Smooth muscle cell (in vitro differentiated cells): ENCODE measurements at regions not wholly inside any gene's neighbourhood (a gene's known extent, or its start where the extent isn't known, plus 50 kb on each side); places are given as distances from the start of the nearest gene placed in this dataset.

ENCODE experiments used
- DNase-seq: peaks from one replicate; lab custom pipeline; 2025; ENCODE audit not compliant: unreplicated experiment; lab: John Stamatoyannopoulos, UW
- H2AFZ ChIP-seq: fragments of 200-600 bp; sonication (generic); 2 replicates; pipeline ENCODE4 v1.6.0; 2016; ENCODE audit warnings: antibody characterized with exemption, low read depth, mild to moderate bottlenecking
- H3F3A ChIP-seq: fragments of 200-600 bp; sonication (generic); 2 replicates; pipeline ENCODE4 v1.6.0; 2017; ENCODE audit warnings: antibody characterized with exemption, low read depth
- H3K27ac ChIP-seq: fragments of 200-600 bp; sonication (generic); 2 replicates; pipeline ENCODE4 v1.5.1; 2016; ENCODE audit warnings: low read depth, mild to moderate bottlenecking
- H3K27me3 ChIP-seq: fragments of 200-600 bp; sonication (generic); 2 replicates; pipeline ENCODE4 v1.6.1; 2016; ENCODE audit warnings: low read depth, mild to moderate bottlenecking
- H3K36me3 ChIP-seq: fragments of 200-600 bp; sonication (generic); 2 replicates; pipeline ENCODE4 v1.5.1; 2016; ENCODE audit warnings: low read depth
- H3K4me1 ChIP-seq: fragments of 200-600 bp; sonication (generic); 2 replicates; pipeline ENCODE4 v1.5.1; 2016; ENCODE audit warnings: low read depth
- H3K4me2 ChIP-seq: fragments of 200-600 bp; sonication (generic); 2 replicates; pipeline ENCODE4 v1.6.0; 2016; ENCODE audit warnings: mild to moderate bottlenecking
- H3K4me3 ChIP-seq: fragments of 200-600 bp; sonication (generic); 2 replicates; pipeline ENCODE4 v1.5.1; 2016; ENCODE audit warnings: mild to moderate bottlenecking
- H3K79me2 ChIP-seq: fragments of 200-600 bp; sonication (generic); 2 replicates; pipeline ENCODE4 v1.6.0; 2016; ENCODE audit warnings: low read depth, mild to moderate bottlenecking
- H3K9ac ChIP-seq: fragments of 200-600 bp; sonication (generic); 2 replicates; pipeline ENCODE4 v1.6.0; 2016; ENCODE audit warnings: low read depth
- H3K9me3 ChIP-seq: fragments of 200-600 bp; sonication (generic); replicated peaks from 2 replicates; pipeline ENCODE4 v1.5.1; 2016; ENCODE audit warnings: low read depth
- H4K20me1 ChIP-seq: fragments of 200-600 bp; sonication (generic); 2 replicates; pipeline ENCODE4 v1.6.0; 2016; ENCODE audit warnings: low read depth
- CTCF ChIP-seq: fragments of 200-600 bp; sonication (generic); IDR thresholded peaks from 2 replicates; pipeline ENCODE4 v1.5.1; 2017; ENCODE audit warnings: borderline replicate concordance, mild to moderate bottlenecking, antibody characterized with exemption; ENCODE audit not compliant: insufficient read depth, poor library complexity, severe bottlenecking
- WGBS: methylation state at CpG from one replicate; pipeline ENCODE4 v1.1.7; 2016; ENCODE audit warnings: low lambda C conversion rate; 5-methylcytosine and 5-hydroxymethylcytosine counted together

GRCh38 chr3:104510131-104510849 is 856.4 kb upstream of the ALCAM start:
- H3F3A ChIP-seq: no peaks in the 10 kb centered on the region
- H3K4me2 ChIP-seq: no peak overlapping the region
- no peak overlapping the region for H3K4me3 ChIP-seq
- no peaks in the 10 kb centered on the region for H3K36me3 ChIP-seq
- DNase-seq: no peak
- no peak overlapping the region for H3K27ac ChIP-seq
- H4K20me1 ChIP-seq: no peaks in the 10 kb centered on the region
- no peaks in the 10 kb centered on the region for H3K4me1 ChIP-seq
- no peak for TF ChIP-seq CTCF
- H2AFZ ChIP-seq: no peak overlapping the region
- 79% methylated on average over 3 of the region's 3 CpGs for WGBS
- no peak overlapping the region for H3K9ac ChIP-seq
- no peaks in the 10 kb centered on the region for H3K27me3 ChIP-seq
- no peaks in the 10 kb centered on the region for H3K79me2 ChIP-seq
- no peaks in the 10 kb centered on the region for H3K9me3 ChIP-seq

- no peak for TF ChIP-seq CTCF
- DNase-seq: no peak
- no peaks in the 10 kb centered on the region for H3F3A ChIP-seq
- H3K27ac ChIP-seq: no peak overlapping the region
- H3K9ac ChIP-seq: no peak overlapping the region
- H3K9me3 ChIP-seq: no peaks in the 10 kb centered on the region
- H3K4me1 ChIP-seq: peaks cover 2% of the 10 kb centered on the region
- no peaks in the 10 kb centered on the region for H3K36me3 ChIP-seq
- no peak overlapping the region for H3K4me3 ChIP-seq
- no peaks in the 10 kb centered on the region for H4K20me1 ChIP-seq
- no peak overlapping the region for H2AFZ ChIP-seq
- no peak overlapping the region for H3K4me2 ChIP-seq
- no peaks in the 10 kb centered on the region for H3K27me3 ChIP-seq
- H3K79me2 ChIP-seq: no peaks in the 10 kb centered on the region
- WGBS: 94% methylated on average over 1 of the region's 1 CpG
These were observed 852.3 kb upstream of the ALCAM start for GRCh38 chr3:104514371-104514770.

GRCh38 chr3:104514776-104515175 is 851.9 kb upstream of the ALCAM start:
- no peak overlapping the region for H3K4me3 ChIP-seq
- DNase-seq: no peak
- H2AFZ ChIP-seq: no peak overlapping the region
- H3K4me2 ChIP-seq: no peak overlapping the region
- H3F3A ChIP-seq: no peaks in the 10 kb centered on the region
- H3K4me1 ChIP-seq: peaks cover 6% of the 10 kb centered on the region
- no peaks in the 10 kb centered on the region for H3K79me2 ChIP-seq
- H4K20me1 ChIP-seq: no peaks in the 10 kb centered on the region
- H3K27ac ChIP-seq: no peak overlapping the region
- TF ChIP-seq CTCF: no peak
- 94% methylated on average over 3 of the region's 3 CpGs for WGBS
- no peaks in the 10 kb centered on the region for H3K27me3 ChIP-seq
- H3K36me3 ChIP-seq: no peaks in the 10 kb centered on the region
- no peaks in the 10 kb centered on the region for H3K9me3 ChIP-seq
- H3K9ac ChIP-seq: no peak overlapping the region

- no peaks in the 10 kb centered on the region for H3K79me2 ChIP-seq
- no peak overlapping the region for H3K4me2 ChIP-seq
- no peaks in the 10 kb centered on the region for H3K27me3 ChIP-seq
- no peaks in the 10 kb centered on the region for H4K20me1 ChIP-seq
- H3K9ac ChIP-seq: no peak overlapping the region
- H2AFZ ChIP-seq: no peak overlapping the region
- no peak overlapping the region for H3K27ac ChIP-seq
- TF ChIP-seq CTCF: no peak
- WGBS: 51% methylated on average over 4 of the region's 4 CpGs
- no peak overlapping the region for H3K4me3 ChIP-seq
- no peak for DNase-seq
- no peaks in the 10 kb centered on the region for H3K9me3 ChIP-seq
- H3K4me1 ChIP-seq: peaks cover 9% of the 10 kb centered on the region
- no peaks in the 10 kb centered on the region for H3K36me3 ChIP-seq
- H3F3A ChIP-seq: no peaks in the 10 kb centered on the region
These were observed 847.6 kb upstream of the ALCAM start for GRCh38 chr3:104519068-104519467.
